GM21619 (cell line): ENCODE measurements at regions not wholly inside any gene's neighbourhood (a gene's known extent, or its start where the extent isn't known, plus 50 kb on each side); places are given as distances from the start of the nearest gene placed in this dataset.
A peak's percentile ranks its signal among the peaks of the same experiment; 100 is the strongest.

Source experiments
- ATAC-seq: cut with Tn5 transposase; IDR thresholded peaks from one replicate; pipeline ENCODE4 v1.9.1; 2021; ENCODE audit not compliant: unreplicated experiment

DNA sequence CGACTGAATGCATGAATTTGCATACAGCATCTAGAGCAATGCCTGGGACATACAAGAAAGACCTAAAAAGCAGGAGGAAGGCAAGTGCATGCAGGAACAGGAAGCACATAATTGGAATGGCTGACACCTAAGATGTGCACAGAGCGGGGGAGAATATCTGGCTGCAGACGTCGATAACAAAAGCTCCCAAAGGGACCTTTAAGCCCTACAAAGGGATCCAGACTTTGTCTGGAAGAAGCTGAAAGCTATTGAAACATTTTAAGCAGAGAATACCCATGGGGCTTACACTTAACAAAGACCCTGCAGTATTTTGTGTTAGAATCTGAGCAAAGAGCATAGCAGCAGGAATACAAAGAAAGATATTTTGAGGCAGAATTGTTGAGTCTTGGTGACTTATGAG is 107.4 kb upstream of the CLDN10 start:
- ATAC-seq: no peak

DNA sequence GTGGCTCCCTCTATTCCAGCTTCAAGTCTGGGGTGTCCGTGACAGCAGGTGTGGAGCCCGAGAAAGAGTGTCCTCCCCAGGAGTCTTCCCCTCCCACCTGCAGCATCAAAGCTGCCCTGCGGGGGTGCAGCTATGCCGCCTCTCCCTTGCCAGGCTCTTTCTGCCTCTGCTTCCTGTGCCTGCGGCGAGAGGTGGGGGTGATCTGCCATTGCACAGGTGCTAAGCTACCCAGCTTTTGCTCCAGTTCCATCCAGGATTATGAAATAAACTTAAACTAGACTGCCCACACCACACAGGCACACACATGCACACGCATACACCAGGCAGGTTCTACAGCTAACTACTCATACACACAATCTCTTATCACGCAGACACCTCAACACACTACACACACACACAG is 104.7 kb upstream of the CLDN10 start:
- ATAC-seq: no peak

DNA sequence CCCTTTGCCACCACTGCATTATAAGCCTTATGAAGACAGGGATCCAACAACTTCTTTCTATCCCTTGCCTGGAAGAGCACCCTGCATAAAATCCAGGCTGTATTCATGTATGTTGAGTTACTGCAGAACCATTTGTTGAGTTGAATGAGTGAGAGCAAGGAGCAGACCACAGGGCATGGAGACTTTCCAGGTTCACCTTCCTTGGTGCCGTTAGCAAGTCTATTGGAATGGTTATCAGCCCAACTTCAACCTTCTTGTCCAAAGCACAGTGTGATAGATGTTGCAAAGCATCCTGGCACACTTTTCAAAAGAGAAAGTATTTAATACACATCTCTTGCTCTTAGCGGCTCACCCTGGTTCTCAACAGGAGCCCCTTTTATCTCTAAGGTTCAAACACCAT is 100.9 kb upstream of the CLDN10 start:
- no peak for ATAC-seq

DNA sequence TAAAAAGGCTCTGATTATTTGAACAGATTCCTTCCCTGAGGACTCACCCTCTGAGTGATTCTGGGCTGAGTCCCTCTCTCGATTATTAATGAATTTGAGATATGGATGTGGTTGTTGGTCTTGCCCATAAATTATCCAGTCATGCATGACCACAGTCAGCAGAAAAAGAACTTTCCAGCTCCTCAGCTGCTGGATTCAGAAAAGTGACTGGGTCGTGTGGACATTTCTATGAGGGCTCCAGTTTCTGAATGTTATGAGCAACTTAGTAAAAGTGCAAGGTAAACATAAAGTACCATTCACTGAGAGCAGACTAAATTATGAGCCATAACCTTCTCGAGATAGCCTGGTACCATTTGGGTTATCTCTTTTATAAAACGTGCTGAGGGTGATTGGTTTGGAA is 100.1 kb upstream of the CLDN10 start:
- ATAC-seq: no peak

DNA sequence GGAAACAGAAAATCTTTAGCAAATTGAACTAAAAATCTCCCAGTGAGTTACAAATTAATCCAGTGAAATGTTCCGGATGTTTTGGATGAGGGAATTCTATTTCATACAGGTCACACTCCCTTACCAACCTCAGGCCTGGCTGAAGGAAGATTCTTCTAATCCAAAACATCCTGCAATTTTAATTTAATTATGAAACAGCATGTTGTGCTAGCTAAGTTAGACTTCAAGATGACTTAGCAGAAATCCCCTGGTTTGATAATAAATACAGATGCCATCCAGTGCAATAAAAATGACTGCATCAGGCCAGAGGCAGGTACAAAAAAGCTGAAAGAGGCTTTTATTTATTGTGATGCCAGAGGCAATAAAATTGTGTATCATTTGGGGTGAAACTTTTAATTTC is 96.7 kb upstream of the CLDN10 start:
- ATAC-seq: no peak

DNA sequence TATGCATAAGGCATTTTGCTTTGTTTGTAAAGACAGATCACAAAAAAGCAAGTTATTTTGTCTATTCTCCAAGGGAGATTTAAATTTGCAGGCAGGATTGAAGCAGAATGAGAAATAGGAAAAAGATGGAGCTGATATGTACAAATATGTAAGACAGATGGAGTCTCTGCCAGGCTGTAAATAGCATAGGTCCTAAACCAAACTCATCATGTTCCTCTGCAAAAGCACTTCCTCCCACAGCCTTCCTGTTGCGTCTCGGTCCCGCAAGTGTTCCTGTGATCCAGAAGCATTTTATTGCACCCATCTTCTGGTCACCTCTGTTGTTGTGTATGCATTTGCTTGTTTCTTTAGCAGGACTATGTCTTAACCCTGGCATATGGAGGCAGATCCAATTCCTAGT is 95.7 kb upstream of the CLDN10 start:
- ATAC-seq: peak; percentile 19

DNA sequence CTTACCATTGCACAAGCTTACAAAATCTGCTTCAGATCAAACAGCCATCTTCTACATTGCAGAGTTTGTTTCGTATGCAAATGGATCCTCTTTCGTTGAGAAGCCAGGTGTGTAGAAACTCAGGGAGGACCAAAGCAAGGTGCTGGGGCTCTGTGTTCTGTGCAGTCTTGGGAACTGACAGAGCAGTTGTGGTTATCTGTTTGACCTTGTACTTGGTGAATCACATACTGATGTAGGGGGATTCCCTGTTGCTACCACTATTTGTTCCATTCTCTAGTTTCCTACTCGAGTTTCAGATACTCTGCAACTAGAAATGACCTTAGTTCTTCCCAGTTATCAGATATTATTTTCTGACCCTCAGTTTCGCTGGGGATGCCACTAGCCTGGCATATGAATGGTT is 95.2 kb upstream of the CLDN10 start:
- peak; percentile 99 for ATAC-seq

DNA sequence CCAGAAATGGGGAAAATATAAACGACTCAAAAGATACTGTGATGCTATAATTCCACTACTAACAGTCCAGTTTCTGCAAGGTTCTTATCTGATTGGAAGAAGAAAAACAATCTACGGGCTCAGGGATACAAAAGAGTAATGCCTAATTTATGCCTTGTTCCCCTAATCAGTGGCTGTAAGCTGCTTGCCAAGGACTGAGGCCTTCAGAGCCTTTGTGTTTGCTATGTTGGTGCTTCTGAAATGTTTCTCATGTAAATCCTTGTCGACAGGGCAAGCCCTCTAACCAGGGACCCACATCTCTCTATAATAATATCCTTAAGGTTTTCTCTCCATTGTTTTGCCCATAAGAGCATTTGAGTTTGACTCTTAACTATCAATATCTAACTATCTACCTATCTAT is 89.7 kb upstream of the CLDN10 start:
- no peak for ATAC-seq

DNA sequence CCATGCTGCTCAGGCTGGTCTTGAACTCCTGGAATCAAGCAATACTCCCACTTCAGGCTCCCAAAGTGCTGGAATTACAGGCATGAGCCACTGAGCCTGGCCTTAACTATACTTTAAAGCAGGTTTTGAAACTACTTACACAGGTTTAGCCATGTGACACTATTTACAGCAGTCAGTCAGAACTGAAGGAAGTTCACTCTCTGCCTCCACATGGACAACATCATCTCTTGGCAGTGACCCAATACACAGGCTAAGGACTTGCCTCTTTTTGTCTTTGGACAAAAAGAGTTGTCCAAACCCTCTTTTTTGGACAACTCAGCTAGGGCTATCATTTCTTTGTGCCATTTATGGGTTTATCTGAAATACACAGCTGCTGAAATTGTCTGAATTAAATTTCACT is 89.0 kb upstream of the CLDN10 start:
- ATAC-seq: no peak

DNA sequence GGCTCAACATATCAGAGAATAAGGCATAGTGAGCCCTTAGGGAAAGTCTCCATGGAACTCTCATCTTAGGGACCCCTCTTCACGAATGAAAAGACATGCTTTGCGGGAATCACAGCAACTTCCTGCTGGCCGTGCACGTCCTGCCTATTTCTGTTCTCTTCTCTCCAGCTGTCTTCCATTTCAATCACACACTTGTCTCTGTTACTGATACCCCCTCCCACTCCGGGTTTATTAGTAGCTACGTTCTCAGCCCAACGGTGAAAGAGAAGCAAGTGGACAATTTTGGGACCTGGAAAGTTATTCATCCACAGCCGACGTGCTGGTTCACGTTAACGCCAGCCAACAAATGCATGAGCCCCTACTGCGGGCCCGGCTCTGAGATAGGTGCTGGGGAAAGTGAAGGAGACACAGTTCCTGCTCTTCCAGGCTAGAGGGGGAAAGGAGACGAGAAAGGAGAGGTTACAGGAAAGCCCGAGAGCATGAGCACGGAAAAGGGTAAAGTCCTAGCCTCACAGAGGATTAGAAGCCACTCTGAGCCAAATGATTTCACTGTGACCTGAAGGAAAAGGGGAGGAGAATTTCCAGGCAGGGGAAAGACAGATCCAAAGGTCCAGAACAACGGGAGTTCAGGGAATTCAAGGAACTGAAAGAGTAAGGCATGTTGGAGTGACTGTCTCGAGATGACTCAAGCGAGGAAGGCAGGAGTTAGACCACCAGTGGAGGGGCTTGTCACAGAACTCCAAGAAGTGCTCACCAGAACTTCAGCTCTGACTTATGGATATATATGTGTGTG is 81.8 kb upstream of the CLDN10 start:
- no peak for ATAC-seq

DNA sequence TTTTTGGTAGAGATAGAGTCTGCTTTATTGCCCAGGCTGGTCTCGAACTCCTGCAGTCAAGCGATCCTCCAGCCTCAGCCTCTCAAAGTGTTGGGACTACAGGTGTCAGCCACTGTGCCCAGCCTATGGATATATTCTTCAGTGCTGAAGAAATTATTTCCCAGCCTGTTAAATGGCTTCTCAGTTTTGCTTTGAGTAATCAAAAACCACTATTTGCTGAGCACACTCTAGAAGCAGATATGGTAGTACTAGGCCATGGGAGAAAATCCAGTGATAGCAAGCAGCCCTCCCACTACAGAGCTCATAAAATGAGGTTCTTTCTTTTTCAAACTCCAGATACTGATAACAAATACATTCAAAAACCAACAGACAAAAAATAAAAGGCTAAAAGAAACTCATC is 80.6 kb upstream of the CLDN10 start:
- ATAC-seq: peak; percentile 40

DNA sequence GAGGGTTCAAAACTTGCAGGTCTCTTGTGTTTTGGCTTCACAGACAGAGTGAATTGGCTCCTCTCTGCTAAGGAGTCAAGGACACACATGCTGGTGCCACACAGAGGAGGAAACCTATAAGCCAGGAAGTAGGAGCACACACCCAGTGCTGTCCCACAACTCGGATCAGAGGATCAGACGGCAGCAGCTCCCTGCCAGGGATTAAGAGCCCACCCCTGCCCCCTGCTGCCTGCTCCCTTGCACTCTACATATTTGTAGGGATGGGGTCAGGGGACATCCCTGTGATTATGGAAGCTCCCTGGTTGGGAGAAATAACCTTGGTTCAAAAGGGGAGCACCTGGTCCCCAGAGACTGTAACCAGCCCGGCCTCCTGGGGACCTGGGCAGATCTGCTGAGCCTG is 77.5 kb upstream of the CLDN10 start:
- ATAC-seq: no peak

DNA sequence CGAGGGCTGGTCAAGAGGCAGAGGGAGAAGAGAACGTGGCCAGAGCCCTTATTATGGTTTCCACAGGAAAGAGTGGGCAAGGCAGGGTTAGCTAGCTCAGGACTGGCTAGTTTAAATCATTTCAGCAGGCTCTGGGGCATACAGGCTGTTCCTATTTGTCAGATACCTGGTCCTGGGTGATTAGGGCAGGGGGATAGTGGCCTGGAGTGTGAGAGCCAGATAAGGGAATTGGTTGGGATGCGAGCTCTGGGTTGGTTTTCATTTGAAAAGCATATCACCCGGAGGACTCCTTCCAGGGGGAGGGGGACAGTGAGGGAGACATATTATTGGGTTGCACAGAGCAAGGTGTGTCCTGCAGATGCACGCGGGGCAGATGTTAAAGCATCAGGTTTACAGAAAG is 75.3 kb upstream of the CLDN10 start:
- ATAC-seq: no peak

DNA sequence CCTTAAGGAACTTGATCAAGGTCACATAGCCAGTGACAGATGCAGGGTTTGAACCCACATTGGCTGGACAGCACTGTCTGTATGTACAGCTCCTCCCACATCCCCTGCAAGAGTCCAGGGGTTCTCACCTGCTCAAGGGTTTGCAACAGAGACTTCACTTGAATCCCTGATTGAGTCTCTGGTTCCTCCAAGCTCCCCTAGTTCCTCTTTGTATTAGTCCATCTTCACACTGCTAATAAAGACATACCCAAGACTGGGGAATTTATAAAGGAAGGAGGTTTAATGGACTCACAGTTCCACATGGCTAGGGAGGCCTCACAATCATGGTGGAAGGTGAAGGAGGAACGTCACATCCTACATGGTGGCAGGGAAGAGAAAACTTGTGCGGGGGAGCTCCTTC is 72.8 kb upstream of the CLDN10 start:
- peak; percentile 12 for ATAC-seq

DNA sequence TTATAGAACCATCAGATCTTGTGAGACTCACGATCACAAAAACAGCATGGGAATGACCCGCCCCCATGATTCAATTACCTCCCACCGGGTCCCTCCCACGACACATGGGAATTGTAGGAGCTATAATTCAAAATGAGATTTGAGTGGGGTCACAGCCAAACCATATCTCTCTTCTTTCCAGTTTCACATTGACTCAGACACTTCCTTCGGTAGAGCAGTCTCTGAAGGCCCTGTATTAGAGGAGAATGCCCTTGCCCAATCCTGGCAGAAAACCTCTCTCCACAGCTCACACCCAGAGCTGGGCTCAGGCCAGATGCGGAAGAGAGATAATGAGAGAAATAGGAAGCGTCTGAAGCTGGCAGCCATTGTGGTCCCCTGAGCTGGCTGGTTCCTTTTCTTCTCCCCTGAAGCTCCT is 72.4 kb upstream of the CLDN10 start:
- peak; percentile 63 for ATAC-seq

DNA sequence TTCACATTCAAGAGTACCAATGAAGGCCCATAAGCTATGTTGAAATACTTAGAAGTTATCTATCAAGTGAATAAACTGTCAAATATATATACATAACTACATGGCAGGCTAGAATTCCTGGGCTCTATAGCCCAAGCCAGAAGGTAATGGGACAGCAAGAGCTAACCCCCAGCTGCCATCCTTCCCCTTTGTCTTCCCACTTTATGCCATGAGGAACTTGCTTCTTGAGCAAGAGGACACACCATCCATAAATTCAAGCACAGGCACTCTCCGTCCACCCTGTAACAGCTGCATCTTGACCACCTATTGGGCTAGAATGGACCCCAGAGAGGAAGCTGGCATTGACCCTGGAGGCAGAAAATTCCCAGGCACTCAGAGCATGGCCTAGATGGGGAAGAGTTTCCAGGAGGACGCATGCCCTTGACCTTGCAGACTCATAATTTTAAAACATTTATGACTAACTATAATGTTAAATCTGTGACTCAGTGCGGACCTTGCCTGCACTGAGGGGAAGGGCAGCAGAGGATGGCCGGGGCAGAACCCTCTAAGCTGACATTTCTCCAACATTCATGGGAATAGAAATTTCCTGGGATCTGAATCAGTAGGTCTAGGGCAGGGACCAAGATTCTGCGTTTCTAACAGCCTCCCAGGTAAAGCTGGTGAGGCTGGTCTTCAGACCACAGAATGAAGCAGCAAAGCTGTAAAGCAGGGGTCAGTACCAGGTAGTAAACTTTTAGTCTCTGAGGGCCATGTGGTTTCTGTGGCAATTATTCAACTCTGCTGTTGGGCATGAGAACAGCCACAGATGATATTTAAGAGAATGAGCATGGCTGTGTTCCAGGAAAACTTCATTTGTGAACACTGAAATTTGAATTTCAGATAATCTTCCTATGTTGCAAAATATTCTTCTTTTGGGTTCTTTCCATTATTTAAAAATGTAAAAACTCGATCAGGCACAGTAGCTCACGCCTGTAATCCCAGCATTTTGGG is 71.4 kb upstream of the CLDN10 start:
- ATAC-seq: no peak

DNA sequence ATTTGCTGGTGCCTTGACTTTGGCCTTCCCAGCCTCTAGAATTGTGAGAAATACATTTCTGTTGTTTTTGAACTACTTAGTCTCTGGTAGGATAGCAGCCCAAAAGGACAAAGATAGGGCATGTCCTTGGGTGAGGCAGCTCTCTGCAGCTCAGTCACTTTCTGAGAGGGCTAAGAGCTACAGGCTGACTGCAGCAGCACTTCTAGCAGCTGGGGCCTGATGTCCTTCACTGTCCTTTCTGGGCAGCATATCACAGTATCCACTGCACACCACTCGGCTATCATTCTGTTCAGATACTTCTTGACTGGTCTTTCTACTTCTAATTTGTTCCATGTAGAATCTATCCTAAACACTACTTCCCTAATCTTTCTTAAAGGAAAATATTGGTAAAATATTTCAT is 68.5 kb upstream of the CLDN10 start:
- ATAC-seq: no peak

DNA sequence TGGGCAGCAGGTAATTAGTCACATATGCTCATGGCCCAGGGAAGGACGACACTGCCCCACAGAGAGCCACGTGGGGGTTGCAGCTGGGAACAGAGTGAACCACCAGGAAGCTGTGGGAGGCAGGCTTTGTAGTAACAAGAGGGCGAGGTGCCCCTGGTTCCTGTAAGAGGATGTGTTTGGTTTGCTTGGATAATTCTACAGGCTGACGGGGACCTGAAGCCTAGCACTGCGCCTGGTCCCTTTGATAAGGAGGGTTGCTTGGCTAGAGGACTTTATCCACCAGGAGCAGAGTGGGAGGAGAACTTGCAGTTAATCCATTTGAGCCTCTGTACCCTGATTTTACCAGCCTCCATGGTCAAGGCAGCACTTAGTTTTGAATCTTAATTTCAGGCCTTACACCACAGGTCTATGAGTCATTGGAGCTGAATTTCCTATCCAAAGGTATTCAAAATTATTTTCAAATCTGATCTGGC is 67.4 kb upstream of the CLDN10 start:
- ATAC-seq: no peak

DNA sequence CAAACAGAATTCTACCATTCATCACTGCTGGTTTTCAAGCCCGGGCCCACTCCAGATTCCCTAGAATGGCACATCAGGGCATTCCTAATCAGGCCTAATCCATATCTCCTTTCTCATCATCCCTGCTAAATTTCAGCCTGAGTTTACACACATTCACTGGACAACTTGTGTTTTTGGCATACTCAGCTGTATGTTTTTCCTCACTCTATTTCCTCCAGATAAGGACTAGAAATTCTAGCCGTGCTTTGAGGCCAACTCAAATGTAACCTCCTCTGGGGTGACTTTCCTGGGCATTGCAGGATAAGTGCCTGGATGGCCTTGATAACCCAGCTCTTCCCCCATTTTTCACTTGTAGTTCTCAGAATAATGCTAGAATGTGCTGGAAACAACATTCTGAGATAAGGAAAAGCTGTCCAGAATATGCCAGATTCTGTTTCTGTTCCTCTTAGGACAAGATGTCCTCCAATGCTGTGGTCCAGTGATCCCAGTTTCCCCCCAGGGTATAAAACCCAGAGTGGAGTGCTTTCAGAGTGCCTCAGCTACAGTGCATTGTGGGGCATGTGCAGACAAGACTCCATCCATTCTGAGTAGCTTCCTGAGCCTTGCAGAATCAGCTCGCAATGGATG is 66.9 kb upstream of the CLDN10 start:
- no peak for ATAC-seq

DNA sequence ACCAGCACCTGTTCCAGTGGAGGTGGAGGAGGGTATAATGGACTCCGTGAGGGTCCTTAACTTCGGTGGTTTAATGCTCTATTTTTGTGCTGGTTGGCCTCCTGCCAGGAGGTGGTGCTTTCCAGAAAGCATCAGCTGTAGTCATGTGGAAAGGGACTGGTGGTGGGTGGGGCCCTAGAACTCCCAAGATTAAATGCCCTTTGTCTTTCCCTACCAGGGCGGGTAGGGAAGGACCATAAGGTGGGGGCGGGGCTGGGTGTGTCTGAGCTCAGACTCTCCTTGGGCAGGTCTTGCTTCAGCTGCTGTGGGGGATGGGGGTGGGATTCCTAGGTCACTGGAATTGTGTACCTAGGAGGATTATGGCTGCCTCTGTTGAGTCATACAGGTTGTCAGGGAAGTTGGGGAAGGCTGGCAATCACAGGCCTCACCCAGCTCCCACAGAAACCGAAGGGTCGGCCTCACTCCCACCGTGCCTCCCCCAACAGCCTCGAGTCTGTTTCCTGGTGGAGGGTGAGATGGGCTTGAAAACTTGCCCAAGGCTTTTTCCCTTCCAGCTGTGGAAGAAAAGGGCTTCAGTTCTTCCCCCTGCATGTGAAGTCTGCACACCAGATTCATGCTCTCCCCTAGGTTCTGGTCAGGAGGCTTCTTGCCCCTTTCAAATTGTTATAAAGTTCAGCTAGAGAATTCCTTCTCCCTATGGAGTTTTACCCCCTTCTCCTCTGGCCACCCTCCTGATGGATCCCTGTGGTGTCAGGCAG is 60.3 kb upstream of the CLDN10 start:
- ATAC-seq: no peak
